Testis (tissue), 2 donors: ENCODE measurements at regions not wholly inside any gene's neighbourhood (a gene's known extent, or its start where the extent isn't known, plus 50 kb on each side); places are given as distances from the start of the nearest gene placed in this dataset.
"Not testable (repeated sequence)": the region's sequence is repeated elsewhere in the genome, so short reads cannot be mapped to it uniquely, and the experiment has no call there.

ENCODE experiments used
- POLR2A ChIP-seq: fragments of 450-650 bp; IDR thresholded peaks from one replicate; pipeline ENCODE4 v1.6.1; 2017; ENCODE audit warnings: antibody characterized with exemption, mild to moderate bottlenecking, moderate library complexity
- TF ChIP-seq, protein P1 (sequence below), 3 experiments: fragments of 450-650 bp in 2 of 3; fragments of 200-600 bp in 1 of 3; sonication (generic) in 1 of 3; IDR thresholded peaks; one replicate each; pipeline ENCODE4 v1.5.1; 2016 to 2019; ENCODE audit warnings: antibody characterized with exemption in 3 of 3, mild to moderate bottlenecking in 2 of 3, moderate library complexity in 1 of 3

DNA sequence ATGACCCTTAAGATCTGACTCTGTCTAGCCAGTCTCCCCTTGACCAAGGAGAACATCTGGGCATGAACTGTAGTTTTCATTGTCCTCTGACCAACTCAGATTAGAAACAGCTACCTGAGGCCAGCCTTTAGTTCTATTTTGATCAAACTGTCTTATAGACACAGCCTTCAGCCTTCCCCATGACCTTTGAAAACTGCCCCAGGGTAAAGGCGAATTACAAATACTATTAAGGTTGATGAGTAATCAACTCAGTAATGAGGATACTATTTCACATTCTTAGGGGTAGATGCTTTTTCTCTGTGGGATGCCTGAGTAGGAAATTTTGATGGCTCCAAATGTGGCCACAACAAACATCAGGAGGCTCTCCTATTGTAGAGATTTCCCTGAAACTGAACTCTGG is 125.8 kb upstream of the ERV3-1 start:
- TF ChIP-seq, protein P1, sequence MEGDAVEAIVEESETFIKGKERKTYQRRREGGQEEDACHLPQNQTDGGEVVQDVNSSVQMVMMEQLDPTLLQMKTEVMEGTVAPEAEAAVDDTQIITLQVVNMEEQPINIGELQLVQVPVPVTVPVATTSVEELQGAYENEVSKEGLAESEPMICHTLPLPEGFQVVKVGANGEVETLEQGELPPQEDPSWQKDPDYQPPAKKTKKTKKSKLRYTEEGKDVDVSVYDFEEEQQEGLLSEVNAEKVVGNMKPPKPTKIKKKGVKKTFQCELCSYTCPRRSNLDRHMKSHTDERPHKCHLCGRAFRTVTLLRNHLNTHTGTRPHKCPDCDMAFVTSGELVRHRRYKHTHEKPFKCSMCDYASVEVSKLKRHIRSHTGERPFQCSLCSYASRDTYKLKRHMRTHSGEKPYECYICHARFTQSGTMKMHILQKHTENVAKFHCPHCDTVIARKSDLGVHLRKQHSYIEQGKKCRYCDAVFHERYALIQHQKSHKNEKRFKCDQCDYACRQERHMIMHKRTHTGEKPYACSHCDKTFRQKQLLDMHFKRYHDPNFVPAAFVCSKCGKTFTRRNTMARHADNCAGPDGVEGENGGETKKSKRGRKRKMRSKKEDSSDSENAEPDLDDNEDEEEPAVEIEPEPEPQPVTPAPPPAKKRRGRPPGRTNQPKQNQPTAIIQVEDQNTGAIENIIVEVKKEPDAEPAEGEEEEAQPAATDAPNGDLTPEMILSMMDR (IDR thresholded peaks at IDR 0.05) = not testable (repeated sequence)
- TF ChIP-seq POLR2A = not testable (repeated sequence)
